ENCODE measurements at regions not wholly inside any gene's neighbourhood (a gene's known extent, or its start where the extent isn't known, plus 50 kb on each side); places are given as distances from the start of the nearest gene placed in this dataset.
"Not testable (repeated sequence)": the region's sequence is repeated elsewhere in the genome, so short reads cannot be mapped to it uniquely, and the experiment has no call there.

- TF ChIP-seq FOXM1 (IDR thresholded peaks at IDR 0.05; ENCODE audit: low read depth) (no peak), RFX5 (IDR thresholded peaks at IDR 0.05; ENCODE audit: low read length) (no peak), YY1 (IDR thresholded peaks at IDR 0.05; ENCODE audit: low read depth) (no peak), FOSL2 (IDR thresholded peaks at IDR 0.05; ENCODE audit: borderline replicate concordance, low read depth) (peak; percentile 2; the same call in 1 of the 2 replicates), CHD2 (IDR thresholded peaks at IDR 0.05; ENCODE audit: low read length, partially characterized antibody) (no peak), SMC3 (IDR thresholded peaks at IDR 0.05; ENCODE audit: low read depth, low read length) (no peak)
- Histone ChIP-seq H3K9me3 (0 out of 2 replicates have a peak, but pooled peaks cover 5% of the 10 kb centered on the region), H3K4me3 (ENCODE audit: low read depth in 2 of 2, low read length in 1 of 2) (no peak overlapping the region), H3K4me1 (ENCODE audit: control insufficient read depth in 1 of 2, insufficient read depth in 2 of 2, low read depth in 1 of 2, low read length in 1 of 2) (no peaks in the 10 kb centered on the region), H3K27ac (ENCODE audit: low read depth in 2 of 2, low read length in 1 of 2) (no peak overlapping the region), H3K27me3 (ENCODE audit: insufficient read depth) (no peaks in the 10 kb centered on the region), H2AFZ (ENCODE audit: low read depth) (no peak overlapping the region), H4K20me1 (ENCODE audit: insufficient read depth) (no peaks in the 10 kb centered on the region), H3F3A (replicated peaks; ENCODE audit: insufficient read depth) (no peaks in the 10 kb centered on the region), H3K9ac (no peak overlapping the region), H3K36me3 (replicated peaks in 1 of 2; ENCODE audit: control insufficient read depth in 1 of 2, insufficient read depth in 2 of 2, low read length in 1 of 2) (no peaks in the 10 kb centered on the region), H3K9me2 (no peaks in the 10 kb centered on the region; the same call in 1 of the 2 replicates), H3K4me2 (no peak overlapping the region), H3K79me2 (ENCODE audit: insufficient read depth) (no peaks in the 10 kb centered on the region)
- DNase-seq: no peak
- WGBS (ENCODE audit: low lambda C conversion rate): 71% methylated on average over 2 of the region's 2 CpGs
- ChIA-PET CTCF (interaction anchor here (5.9 kb wide), 1 partner anchor 19 kb away, joined by 27 read pairs; no protein-coding TSS in a partner anchor), POLR2A (no interaction called here)
Measured at GRCh38 chr7:113179313-113179712, 61.0 kb upstream of the SMIM30 start.

DNA sequence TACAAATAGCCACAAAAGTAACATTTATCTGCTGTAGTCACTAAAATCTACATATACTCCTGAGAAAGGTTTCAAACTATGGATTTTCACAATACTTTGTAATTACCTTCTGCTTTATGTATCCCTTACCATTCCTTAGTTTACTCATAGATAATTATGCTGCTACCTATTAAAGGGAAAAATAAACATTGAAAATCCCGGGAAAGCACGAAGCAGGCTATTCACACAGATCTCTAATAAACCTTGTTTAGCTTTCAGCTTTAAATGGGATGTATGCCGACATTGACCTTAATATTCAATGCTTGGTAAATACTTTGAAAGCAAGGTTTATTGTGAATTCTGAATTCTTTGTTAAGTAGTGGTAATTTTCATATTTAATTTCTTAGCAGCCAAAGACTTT is 58.5 kb upstream of the SMIM30 start:
- 0 out of 2 replicates have a peak, but pooled peaks cover 5% of the 10 kb centered on the region for H3K9me3 ChIP-seq
- H2AFZ ChIP-seq (ENCODE audit: low read depth): no peak overlapping the region
- CTCF ChIA-PET: interaction anchor here (5.9 kb wide), 1 partner anchor 17 kb away, joined by 27 read pairs; no protein-coding TSS in a partner anchor
- no peak overlapping the region for H3K27ac ChIP-seq (ENCODE audit: low read depth in 2 of 2, low read length in 1 of 2)
- H3K27me3 ChIP-seq (ENCODE audit: insufficient read depth): no peaks in the 10 kb centered on the region
- no peak overlapping the region for H3K4me3 ChIP-seq (ENCODE audit: low read depth in 2 of 2, low read length in 1 of 2)
- no peaks in the 10 kb centered on the region; the same call in 1 of the 2 replicates for H3K9me2 ChIP-seq
- no peaks in the 10 kb centered on the region for H3F3A ChIP-seq (replicated peaks; ENCODE audit: insufficient read depth)
- TF ChIP-seq RAD21 (IDR thresholded peaks at IDR 0.05; ENCODE audit: low read length) (no peak), USF2 (IDR thresholded peaks at IDR 0.05; ENCODE audit: borderline replicate concordance, low read depth, low read length) (no peak), TCF12 (IDR thresholded peaks at IDR 0.05) (no peak), TAF1 (IDR thresholded peaks at IDR 0.05; ENCODE audit: borderline replicate concordance, low read depth, low read length) (no peak), GATA2 (CRISPR knock-in tag; IDR thresholded peaks at IDR 0.05) (no peak), NFIC (IDR thresholded peaks at IDR 0.05; ENCODE audit: borderline replicate concordance) (no peak), MAX (IDR thresholded peaks at IDR 0.05; ENCODE audit: low read depth) (no peak), JUND (IDR thresholded peaks at IDR 0.05) (no peak)
- H3K4me2 ChIP-seq: no peak overlapping the region
- POLR2A ChIA-PET: no interaction called here
- no peak overlapping the region for H3K9ac ChIP-seq
- no peaks in the 10 kb centered on the region for H3K4me1 ChIP-seq (ENCODE audit: control insufficient read depth in 1 of 2, insufficient read depth in 2 of 2, low read depth in 1 of 2, low read length in 1 of 2)
- WGBS (ENCODE audit: low lambda C conversion rate): 73% methylated on average over 3 of the region's 3 CpGs
- no peaks in the 10 kb centered on the region for H3K79me2 ChIP-seq (ENCODE audit: insufficient read depth)
- H4K20me1 ChIP-seq (ENCODE audit: insufficient read depth): no peaks in the 10 kb centered on the region
- no peak for DNase-seq
- H3K36me3 ChIP-seq (replicated peaks in 1 of 2; ENCODE audit: control insufficient read depth in 1 of 2, insufficient read depth in 2 of 2, low read length in 1 of 2): no peaks in the 10 kb centered on the region

GRCh38 chr7:113176180-113176579 is 57.8 kb upstream of the SMIM30 start:
- CTCF ChIA-PET: interaction anchor here (5.9 kb wide), 1 partner anchor 16 kb away, joined by 27 read pairs; no protein-coding TSS in a partner anchor
- H3K27me3 ChIP-seq (ENCODE audit: insufficient read depth); DNase-seq; H4K20me1 ChIP-seq (ENCODE audit: insufficient read depth); H3K4me1 ChIP-seq (ENCODE audit: control insufficient read depth in 1 of 2, insufficient read depth in 2 of 2, low read depth in 1 of 2, low read length in 1 of 2); H3K9ac ChIP-seq; H3K9me2 ChIP-seq; POLR2A ChIA-PET; H3K4me2 ChIP-seq; H2AFZ ChIP-seq (ENCODE audit: low read depth); H3K27ac ChIP-seq (ENCODE audit: low read depth in 2 of 2, low read length in 1 of 2); H3K36me3 ChIP-seq (replicated peaks in 1 of 2; ENCODE audit: control insufficient read depth in 1 of 2, insufficient read depth in 2 of 2, low read length in 1 of 2); H3K9me3 ChIP-seq; H3F3A ChIP-seq (replicated peaks; ENCODE audit: insufficient read depth); H3K79me2 ChIP-seq (ENCODE audit: insufficient read depth); H3K4me3 ChIP-seq (ENCODE audit: low read depth in 2 of 2, low read length in 1 of 2): not testable (repeated sequence)
